Mesothelial cell of epicardium (in vitro differentiated cells): ENCODE measurements at regions not wholly inside any gene's neighbourhood (a gene's known extent, or its start where the extent isn't known, plus 50 kb on each side); places are given as distances from the start of the nearest gene placed in this dataset.
"Not testable (repeated sequence)": the region's sequence is repeated elsewhere in the genome, so short reads cannot be mapped to it uniquely, and the experiment has no call there.

Experiments used
- DNase-seq, 2 experiments: peaks; one replicate each; pipeline ENCODE4 v3.0.0; 2021; ENCODE audit warnings: low spot score in 2 of 2; ENCODE audit not compliant: unreplicated experiment in 2 of 2
- H3K27ac Mint-ChIP-seq: 2 replicates; pipeline ENCODE4 v1.8.0; 2021; ENCODE audit warnings: mixed read lengths
- H3K27me3 Mint-ChIP-seq: 2 replicates; pipeline ENCODE4 v1.8.0; 2021; ENCODE audit warnings: low read depth, mixed read lengths
- H3K36me3 Mint-ChIP-seq: 2 replicates; pipeline ENCODE4 v1.8.0; 2021; ENCODE audit warnings: mixed read lengths
- H3K4me1 Mint-ChIP-seq: 2 replicates; pipeline ENCODE4 v1.8.0; 2021; ENCODE audit warnings: mixed read lengths
- H3K4me3 Mint-ChIP-seq: 2 replicates; pipeline ENCODE4 v1.8.0; 2021; ENCODE audit warnings: mild to moderate bottlenecking, moderate library complexity, mixed read lengths
- H3K9me3 Mint-ChIP-seq: 2 replicates; pipeline ENCODE4 v1.8.0; 2021; ENCODE audit warnings: mixed read lengths
- TF ChIP-seq, protein P1 (sequence below): fragments of 200-600 bp; sonication (generic); IDR thresholded peaks from one replicate; pipeline ENCODE4 v1.5.0; 2021; ENCODE audit warnings: antibody characterized with exemption; ENCODE audit not compliant: unreplicated experiment

DNA sequence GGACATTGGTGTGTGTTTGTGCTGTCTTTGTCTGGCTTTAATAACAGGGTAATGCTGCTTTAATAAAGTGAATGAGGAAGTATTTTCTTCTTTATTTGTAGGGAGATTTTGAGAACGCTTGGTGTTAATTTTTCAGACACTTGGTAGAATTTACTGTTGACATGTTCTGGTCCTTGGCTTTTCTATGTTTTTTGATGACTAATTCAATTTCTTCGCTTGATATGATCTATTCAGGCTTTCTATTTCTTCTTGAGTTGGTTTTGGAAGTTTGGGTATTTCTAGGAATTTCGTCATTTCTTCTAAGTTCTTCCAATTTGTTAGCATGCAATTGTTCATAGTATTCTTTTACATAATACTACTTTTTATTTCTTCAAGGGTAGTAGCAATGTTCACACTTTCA is 167.8 kb downstream of the TTC6 start:
- TF ChIP-seq, protein P1, sequence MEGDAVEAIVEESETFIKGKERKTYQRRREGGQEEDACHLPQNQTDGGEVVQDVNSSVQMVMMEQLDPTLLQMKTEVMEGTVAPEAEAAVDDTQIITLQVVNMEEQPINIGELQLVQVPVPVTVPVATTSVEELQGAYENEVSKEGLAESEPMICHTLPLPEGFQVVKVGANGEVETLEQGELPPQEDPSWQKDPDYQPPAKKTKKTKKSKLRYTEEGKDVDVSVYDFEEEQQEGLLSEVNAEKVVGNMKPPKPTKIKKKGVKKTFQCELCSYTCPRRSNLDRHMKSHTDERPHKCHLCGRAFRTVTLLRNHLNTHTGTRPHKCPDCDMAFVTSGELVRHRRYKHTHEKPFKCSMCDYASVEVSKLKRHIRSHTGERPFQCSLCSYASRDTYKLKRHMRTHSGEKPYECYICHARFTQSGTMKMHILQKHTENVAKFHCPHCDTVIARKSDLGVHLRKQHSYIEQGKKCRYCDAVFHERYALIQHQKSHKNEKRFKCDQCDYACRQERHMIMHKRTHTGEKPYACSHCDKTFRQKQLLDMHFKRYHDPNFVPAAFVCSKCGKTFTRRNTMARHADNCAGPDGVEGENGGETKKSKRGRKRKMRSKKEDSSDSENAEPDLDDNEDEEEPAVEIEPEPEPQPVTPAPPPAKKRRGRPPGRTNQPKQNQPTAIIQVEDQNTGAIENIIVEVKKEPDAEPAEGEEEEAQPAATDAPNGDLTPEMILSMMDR: no peak
- DNase-seq: no peak
- Mint-ChIP-seq H3K9me3 (peaks cover 25% of the 10 kb centered on the region), H3K36me3 (no peaks in the 10 kb centered on the region), H3K27ac (no peak overlapping the region), H3K27me3 (peaks cover 1% of the 10 kb centered on the region), H3K4me1 (no peaks in the 10 kb centered on the region), H3K4me3 (no peak overlapping the region)

DNA sequence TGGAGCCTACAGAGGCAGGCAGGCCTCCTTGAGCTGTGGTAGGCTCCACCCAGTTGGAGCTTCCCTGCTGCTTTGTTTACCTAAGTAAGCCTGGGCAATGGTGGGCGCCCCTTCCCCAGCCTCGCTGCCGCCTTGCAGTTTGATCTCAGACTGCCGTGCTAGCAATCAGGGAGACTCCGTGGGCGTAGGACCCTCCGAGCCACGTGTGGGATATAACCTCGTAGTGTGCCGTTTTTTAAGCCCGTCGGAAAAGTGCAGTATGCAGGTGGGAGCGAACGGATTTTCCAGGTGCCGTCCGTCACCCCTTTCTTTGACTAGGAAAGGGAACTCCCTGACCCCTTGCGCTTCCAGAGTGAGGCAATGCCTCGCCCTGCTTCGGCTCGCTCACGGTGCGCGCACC is 176.9 kb downstream of the TTC6 start:
- not testable (repeated sequence) for H3K4me1 Mint-ChIP-seq, H3K27me3 Mint-ChIP-seq, H3K27ac Mint-ChIP-seq, H3K36me3 Mint-ChIP-seq, DNase-seq
- H3K9me3 Mint-ChIP-seq: peaks cover 27% of the 10 kb centered on the region
- peak overlapping the region; percentile 41 for H3K4me3 Mint-ChIP-seq

DNA sequence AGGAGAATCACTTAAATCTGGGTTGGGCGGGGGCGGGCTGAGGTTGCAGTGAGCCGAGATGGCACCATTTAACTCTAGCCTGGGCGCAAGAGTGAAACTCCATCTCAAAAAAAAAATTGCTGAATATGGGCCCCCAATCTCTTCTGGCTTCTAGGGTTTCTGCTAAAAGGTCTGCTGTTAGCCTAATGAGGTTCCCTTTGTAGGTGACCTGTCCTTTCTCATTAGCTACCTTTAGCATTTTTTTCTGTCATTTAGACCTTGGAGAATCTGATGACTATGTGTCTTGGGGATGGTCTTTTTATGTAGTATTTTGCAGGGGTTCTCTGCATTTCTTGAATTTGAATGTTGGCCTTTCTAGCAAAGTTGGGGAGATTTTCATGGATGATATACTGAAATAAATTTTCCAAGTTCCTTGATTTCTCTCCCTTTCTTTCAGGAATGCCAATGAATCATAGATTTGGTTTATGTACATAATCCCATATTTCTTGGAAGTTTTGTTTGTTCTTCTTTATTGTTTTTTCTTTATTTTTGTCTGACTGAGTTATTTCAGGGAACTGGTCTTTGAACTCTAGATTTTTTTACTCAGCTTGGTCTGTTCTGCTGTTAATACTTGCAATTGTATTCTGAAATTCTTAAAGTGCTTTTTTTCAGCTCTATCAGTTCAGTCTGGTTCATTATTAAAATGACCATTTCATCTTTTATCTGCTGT is 181.5 kb downstream of the TTC6 start:
- TF ChIP-seq, protein P1: no peak
- Mint-ChIP-seq H3K27me3 (no peaks in the 10 kb centered on the region), H3K4me1 (no peaks in the 10 kb centered on the region), H3K27ac (no peak overlapping the region), H3K36me3 (no peaks in the 10 kb centered on the region), H3K4me3 (no peak overlapping the region), H3K9me3 (peaks cover 45% of the 10 kb centered on the region)
- DNase-seq: no peak

DNA sequence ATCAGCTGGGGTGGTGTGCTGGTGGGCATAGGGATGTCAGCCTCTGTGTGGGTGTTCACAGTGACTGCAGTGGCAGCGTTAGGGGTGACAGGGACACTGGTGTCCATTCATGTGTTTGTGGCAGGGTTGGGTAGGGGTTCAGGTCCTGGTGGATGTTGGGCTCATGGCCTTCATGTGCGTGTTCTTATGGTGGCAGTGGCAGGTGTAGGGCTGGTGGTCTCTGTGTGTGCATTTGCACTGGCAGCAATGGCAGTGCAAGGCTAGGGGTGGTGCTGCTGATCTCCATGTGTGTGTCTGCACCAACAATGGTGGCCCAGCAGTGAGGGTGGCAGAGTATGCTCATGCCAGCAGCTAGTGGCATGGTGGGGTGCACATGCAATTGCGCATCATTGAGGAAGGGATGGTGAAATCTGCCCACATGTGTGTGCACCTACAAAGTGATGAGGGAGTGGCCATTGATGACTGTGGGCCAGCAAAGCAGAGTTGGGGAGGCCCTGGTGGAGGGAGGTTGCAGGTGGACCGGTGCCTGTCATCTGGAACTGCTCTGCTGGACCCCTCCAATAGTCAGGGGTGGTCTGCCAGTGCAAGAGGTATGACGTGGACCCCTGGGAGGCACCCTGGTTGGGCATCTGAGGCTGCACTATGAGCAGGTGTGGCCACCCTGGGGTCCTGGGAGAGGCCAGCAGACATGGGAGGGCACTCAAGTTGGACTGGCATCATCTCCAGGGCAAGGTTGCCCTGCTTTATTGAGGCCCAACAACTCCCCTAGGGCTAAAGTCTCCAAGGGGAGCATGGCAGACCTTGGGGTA is 182.9 kb downstream of the TTC6 start:
- DNase-seq: no peak
- Mint-ChIP-seq H3K27ac (no peak overlapping the region), H3K4me3 (no peak overlapping the region), H3K27me3 (peaks cover under 1% of the 10 kb centered on the region), H3K9me3 (peaks cover 41% of the 10 kb centered on the region), H3K4me1 (no peaks in the 10 kb centered on the region), H3K36me3 (no peaks in the 10 kb centered on the region)
- TF ChIP-seq, protein P1: no peak

DNA sequence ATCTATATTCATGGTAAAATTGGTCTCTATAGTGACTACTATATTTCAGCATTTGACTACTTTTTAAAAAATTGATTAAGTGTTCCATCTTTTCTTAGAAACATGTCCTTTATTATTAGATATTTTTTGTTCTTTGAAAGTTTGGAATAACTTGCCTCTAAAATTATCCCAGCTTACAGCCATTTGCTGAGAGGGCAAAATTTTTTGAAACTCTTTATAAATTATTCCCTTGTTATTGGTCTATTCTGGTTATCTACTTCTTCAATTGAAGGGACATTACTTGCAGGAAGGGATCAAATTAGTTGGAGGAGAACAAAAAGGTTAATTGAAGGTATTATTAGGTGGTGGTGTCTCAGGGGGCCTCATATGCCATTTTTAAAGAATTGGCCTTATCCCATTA is 184.1 kb downstream of the TTC6 start:
- H3K4me3 Mint-ChIP-seq: no peak overlapping the region
- no peaks in the 10 kb centered on the region for H3K4me1 Mint-ChIP-seq
- no peak for DNase-seq
- no peaks in the 10 kb centered on the region for H3K36me3 Mint-ChIP-seq
- TF ChIP-seq, protein P1: no peak
- peaks cover 7% of the 10 kb centered on the region for H3K27me3 Mint-ChIP-seq
- peaks cover 40% of the 10 kb centered on the region for H3K9me3 Mint-ChIP-seq
- H3K27ac Mint-ChIP-seq: no peak overlapping the region

DNA sequence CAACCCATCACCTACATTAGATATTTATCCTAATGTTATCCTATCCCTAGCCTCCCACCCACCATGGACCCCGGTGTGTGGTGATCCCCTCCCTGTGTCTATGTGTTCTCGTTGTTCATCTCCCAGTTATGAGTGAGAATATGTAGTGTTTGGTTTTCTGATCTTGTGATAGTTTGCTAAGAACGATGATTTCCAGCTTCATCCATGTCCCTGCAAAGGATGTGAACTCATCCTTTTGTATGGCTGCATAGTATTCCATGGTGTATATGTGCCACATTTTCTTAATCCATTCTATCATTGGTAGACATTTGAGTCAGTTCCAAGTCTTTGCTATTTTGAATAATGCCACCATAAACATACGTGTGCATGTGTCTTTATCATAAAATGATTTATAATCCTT is 185.3 kb downstream of the TTC6 start:
- not testable (repeated sequence) for H3K4me1 Mint-ChIP-seq, H3K36me3 Mint-ChIP-seq, DNase-seq, H3K27ac Mint-ChIP-seq, H3K4me3 Mint-ChIP-seq
- Mint-ChIP-seq H3K27me3 (peaks cover 10% of the 10 kb centered on the region), H3K9me3 (peaks cover 41% of the 10 kb centered on the region)

DNA sequence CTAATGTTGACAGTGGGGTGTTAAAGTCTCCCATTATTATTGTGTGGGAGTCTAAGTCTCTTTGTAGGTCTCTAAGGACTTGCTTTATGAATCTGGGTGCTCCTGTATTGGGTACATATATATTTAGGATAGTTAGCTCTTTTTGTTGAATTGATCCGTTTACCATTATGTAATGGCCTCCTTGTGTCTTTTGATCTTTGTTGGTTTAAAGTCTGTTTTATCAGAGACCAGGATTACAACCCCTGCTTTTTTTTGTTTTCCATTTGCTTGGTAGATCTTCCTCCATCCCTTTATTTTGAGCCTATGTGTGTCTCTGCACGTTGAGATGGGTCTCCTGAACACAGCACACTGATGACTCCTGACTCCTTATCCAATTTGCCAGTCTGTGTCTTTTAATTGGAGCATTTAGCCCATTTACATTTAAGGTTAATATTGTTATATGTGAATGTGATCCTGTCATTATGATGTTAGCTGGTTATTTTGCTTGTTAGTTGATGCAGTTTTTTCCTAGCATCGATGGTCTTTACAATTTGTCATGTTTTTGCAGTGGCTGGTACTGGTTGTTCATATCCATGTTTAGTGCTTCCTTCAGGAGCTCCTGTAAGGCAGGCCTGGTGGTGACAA is 188.9 kb downstream of the TTC6 start:
- H3K27ac Mint-ChIP-seq, H3K36me3 Mint-ChIP-seq, H3K4me3 Mint-ChIP-seq, DNase-seq, H3K4me1 Mint-ChIP-seq: not testable (repeated sequence)
- Mint-ChIP-seq H3K27me3 (peaks cover 14% of the 10 kb centered on the region), H3K9me3 (peaks cover 30% of the 10 kb centered on the region)

DNA sequence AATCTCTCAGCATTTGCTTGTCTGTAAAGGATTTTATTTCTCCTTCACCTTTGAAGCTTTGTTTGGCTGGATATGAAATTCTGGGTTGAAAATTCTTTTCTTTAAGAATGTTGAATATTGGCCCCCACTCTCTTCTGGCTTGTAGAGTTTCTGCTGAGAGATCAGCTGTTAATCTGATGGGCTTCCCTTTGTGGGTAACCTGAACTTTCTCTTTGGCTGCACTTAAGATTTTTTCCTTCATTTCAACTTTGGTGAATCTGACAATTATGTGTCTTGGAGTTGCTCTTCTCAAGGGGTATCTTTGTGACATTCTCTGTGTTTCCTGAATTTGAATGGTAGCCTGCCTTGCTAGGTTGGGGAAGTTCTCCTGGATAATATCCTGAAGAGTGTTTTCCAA is 189.4 kb downstream of the TTC6 start:
- Mint-ChIP-seq H3K9me3 (peaks cover 30% of the 10 kb centered on the region), H3K27me3 (peaks cover 14% of the 10 kb centered on the region)
- not testable (repeated sequence) for H3K36me3 Mint-ChIP-seq, H3K4me3 Mint-ChIP-seq, H3K4me1 Mint-ChIP-seq, DNase-seq, H3K27ac Mint-ChIP-seq

DNA sequence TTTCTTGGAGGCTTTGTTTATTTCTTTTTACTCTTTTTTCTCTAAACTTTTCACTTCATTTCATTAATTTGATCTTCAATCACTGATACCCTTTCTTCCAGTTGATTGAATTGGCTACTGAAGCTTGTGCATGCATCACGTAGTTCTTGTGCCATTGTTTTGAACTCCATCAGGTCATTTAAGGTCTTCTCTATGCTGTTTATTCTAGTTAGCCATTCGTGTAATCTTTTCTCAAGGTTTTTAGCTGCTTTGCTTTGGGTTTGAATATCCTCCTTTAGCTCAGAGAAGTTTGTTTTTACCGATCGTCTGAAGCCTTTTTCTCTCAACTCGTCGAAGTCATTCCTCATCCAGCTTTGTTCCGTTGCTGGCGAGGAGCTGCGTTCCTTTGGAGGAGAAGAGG is 189.9 kb downstream of the TTC6 start:
- H3K4me1 Mint-ChIP-seq, DNase-seq, H3K27ac Mint-ChIP-seq, H3K36me3 Mint-ChIP-seq, H3K4me3 Mint-ChIP-seq: not testable (repeated sequence)
- Mint-ChIP-seq H3K27me3 (peaks cover 14% of the 10 kb centered on the region), H3K9me3 (peaks cover 28% of the 10 kb centered on the region)
